C1 segment of cervical spinal cord (tissue), 14 donors: ENCODE measurements at regions not wholly inside any gene's neighbourhood (a gene's known extent, or its start where the extent isn't known, plus 50 kb on each side); places are given as distances from the start of the nearest gene placed in this dataset.
"Not testable (repeated sequence)": the region's sequence is repeated elsewhere in the genome, so short reads cannot be mapped to it uniquely, and the experiment has no call there.

Source experiments
- DNase-seq, 14 donors: peaks; one replicate each; lab custom pipeline; 2025; lab: John Stamatoyannopoulos, UW

DNA sequence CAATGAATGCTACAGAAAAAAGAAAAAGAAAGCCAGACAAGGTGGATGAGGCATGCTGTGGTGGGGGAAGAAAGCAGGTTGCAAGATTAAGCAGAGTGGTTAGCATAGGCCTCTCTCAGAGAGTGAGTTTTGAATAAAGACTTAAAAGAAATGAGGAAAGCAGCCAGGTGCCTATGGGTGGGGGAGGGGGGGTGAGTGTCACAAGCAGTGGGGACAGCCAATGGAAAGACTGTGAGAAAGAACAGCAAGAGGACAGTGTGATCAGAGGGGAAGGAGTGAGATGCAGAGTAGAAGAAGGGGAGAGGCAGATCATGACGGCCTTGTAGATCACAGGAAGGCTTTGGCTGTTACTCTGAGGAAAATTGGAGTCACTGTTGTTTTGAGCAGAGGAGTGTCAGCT, 162.5 kb downstream of the SOX3 start:
- DNase-seq = no peak

DNA sequence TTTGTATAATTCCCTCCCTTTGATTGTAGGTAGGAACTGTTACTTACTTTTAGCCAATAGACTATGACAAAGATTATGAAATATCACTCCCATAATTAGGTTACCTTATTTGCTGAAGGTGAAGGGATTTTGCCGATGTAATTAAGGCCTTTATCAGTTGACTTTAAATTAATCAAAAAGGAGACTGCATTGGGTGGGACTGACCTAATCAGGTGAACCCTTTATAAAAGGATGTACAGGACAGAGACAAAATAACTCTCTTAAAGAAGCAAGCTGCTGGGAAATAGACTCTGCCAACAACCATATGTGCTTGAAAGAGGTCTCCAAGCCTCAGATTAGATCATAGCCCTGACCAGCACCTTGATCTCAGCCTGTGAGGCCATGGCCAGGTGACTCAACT, 167.6 kb downstream of the SOX3 start:
- no peak for DNase-seq

DNA sequence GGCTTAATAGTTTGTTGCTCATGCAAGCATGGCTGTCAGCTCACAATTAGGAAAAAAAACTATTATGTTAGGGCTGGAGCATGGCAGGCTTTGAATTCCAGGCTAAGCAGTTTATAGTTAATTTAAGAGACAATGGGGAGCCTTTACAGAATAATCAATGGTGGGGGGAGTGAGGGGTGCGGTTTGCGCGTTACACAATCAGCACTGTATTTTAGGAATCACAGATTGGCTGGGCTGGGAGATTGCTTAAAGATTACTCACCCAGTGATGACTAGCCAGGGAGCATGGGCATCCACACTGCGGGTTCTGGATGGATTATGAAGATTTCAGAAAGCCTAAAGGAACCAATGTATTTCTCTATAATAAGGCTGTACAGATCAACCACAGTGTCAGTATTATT, 186.6 kb downstream of the SOX3 start:
- DNase-seq = no peak

DNA sequence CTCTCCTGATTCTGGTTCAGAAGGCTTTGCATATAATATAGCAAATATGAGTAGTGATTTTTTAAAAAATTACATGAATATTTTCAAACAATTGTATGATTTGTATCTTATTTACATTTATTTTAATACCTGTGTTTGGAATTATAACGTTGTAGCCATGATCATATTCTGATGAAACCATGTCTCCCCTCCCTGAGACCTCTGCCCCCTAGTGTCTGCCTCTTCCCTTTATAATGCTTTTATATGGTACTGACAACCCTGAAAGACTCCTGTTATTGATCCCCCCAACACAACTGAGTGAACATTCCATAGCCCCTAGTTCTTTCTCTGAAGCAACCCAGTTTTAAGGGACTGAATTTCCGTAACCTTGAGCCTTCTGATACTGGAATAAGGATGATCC, 187.4 kb downstream of the SOX3 start:
- no peak for DNase-seq

DNA sequence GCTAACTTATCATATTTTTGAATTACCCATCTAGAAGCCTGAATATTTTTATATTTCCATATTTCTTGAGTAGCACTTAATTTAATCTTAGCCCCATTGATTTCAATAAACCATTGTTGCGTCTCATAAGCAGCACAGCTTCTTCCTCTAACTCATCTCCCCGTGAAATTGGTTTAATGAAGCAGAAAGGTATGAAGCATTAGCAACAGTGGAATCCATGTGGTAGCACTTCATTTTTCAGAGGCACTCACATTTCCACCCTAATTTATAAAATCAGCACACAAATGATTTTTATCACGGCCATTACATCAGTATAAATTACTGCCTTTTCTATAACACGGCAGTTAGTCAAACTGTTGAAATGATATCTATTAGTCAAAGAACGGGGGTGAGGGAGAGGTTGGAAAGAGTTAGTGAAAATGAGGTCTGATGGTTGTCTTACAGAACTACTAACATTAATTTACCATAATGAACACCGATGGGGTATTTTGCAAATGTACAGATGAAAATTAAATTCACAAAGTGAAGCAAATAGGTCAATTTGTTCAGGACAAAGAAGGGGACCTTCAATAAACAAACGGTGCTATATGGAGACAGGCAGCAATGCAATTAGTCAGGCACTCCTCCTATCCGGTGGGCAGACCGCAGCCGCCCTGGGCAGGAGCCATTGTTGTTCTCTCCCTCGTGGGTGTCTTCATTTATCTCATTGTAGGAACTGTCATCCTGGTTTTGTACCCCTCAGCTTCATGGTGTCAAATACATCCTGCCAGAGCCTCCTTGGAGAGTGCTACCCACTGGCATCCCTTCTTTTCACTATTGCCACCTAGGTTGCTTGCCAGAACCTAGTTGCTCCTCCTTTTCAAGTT, 205.7 kb downstream of the SOX3 start:
- no peak for DNase-seq

DNA sequence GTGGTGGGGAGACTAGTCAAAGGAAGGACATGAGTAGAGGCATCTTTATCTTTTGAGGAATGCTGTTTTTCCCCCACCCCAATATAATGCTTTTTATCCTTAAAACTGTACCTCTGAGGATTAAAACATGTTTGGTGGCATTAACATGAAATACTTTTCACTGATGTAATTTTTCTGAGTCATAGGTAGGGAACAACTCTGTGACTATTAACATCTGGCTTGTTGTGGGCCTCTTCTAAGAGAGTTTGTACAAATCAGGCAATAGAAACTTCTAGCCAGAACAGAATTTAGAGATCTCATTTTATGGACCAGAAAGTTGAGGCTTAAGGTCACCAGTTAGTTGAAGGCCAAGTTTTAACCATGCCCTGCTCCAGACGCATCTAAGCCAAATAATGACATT, 207.6 kb downstream of the SOX3 start:
- DNase-seq = no peak

DNA sequence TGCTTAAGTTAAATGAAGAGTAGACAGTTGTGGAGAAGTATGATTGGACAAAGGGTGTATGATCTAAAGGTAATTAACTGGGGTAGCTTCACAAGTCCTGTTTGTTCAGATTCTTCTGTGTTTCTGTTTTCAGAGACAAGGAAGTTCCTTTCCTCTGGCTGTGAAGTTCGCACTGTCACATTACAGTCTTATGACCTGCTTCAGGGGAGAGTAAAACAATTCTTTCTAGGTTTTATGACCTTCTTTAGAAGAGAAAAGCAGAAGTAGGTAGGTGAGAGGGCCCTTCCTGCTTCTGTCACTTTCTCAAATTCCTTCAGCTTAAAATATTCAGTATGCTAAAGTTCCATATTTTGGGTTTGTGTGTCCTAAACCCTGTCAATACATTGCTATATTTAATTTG, 211.9 kb downstream of the SOX3 start:
- no peak for DNase-seq

DNA sequence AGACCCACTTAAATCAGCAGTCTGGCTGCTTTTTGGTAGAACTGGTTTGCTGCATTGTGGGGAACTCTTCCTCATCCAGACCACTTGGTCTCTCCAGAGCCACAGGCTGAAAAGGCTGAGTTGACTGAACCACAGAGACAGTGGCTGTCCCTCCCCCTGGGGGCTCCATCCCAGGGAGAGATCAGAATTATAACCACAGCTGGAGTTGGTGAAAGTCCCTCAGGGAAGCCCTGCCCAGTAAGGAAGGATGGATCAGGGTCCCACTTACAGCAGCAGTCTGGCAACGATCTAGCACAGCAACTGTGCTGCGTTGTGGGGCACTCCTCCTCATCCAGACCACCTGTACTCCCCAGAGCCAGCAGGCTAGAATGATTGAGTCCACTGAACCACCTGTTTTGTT, 212.7 kb downstream of the SOX3 start:
- DNase-seq = no peak

DNA sequence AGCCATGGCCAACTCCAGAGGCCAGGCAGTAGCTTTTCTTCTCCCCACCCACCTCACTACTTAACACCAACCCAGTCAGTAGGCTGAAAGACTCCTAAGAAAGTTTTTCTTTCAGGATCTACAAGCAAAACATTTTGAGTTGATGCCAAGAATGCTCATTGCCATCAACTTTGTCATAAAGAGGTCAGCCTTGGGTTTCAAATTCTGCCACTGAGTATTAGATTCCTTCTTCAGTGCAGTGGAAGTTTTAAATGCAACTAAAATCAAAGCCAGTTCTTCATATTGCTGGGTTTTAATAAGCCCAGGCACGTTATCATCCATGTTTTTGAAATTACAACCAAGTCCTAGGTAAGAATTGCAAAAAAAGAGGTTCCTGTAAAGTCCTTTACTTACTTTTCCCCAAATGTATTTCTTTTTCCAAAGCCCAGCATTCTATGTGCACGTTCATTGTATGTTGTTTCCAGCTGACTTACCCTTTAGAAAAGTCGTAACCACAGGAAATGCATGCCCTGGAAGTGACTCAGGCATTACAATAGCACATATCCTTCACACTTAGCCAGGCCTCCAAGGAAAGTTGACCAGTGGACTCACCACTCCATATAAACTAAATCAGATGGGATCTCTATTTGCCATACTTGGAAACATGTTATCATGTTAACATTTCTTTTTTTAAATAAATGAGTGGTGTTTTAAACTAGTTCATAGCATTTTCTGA, 229.9 kb downstream of the SOX3 start:
- DNase-seq = no peak

DNA sequence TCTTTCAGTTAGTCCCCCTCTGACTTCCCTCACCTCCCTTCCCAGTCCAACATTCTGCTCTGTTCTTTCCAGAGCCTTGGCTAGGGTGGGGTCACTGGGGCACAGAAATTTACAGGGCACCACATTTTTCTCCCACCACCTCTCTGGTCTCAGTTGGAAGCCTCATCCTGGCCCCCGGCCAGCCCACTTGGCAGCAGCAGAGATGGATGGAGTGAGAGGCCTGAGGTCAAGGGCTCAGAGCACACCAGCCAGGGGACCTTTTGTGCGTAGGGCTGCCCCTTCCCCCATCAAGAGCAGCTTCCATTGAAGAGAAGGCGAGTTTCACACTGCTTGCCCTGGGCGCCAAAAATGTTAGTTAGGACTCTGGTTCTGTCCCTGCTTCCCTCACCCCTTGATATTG, 230.9 kb downstream of the SOX3 start:
- no peak for DNase-seq

DNA sequence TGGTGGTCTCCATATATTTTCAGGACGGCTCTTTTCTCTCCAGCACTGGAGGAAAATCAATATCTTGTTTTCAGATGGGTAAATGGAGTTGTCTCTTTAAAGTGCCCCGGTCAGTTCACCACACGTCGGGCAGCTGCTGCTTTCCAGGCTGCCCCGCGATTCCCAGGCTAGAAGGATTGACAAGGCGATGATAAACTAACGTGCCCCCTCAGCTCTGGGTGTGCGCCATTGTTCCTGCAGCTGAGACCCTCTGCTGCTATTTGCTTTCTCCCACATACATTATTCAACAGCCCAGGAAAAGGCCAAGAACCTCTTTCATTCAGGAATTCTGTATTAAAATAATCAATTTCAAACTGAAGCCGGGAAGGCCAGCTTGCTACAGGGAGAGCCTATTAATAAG, 254.5 kb downstream of the SOX3 start:
- no peak for DNase-seq

DNA sequence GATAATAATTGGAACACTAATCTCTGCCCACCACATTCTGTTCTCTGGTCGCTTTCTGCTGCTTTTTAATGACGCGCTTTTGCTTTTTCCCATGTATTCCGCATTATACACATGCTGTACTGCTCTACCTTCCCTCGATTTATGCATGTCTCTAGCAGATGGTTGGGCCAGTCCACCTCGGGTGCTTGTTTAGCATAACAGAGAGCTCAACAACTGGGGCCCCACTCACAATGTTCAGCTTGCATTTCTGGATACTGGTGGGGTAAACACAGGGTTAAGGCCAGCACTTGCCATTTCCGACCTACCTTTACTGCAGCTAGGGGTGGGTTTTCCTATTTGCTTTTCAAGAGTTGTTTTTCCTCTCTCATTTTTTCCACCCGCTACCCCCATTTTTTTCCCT, 255.8 kb downstream of the SOX3 start:
- DNase-seq = no peak

DNA sequence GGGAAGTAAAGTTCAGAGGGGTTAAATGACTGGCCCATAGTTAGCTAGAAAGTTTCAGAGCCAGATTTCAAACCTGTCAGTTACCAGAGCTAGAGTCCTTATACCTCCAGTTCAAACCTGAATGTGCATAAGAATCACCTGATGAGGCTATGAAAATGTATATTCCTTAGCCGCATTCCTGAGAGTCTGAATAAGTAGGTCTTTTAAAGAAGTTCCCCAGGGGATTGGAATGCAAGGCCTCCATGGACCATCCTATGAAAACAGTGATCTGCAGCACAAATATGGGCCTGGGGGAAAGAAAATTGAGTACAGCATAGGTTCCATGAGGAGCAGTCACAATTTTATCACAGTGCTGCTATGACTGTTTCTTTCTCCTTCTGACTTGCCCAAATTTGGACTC, 263.9 kb upstream of the CXorf66 start:
- no peak for DNase-seq

DNA sequence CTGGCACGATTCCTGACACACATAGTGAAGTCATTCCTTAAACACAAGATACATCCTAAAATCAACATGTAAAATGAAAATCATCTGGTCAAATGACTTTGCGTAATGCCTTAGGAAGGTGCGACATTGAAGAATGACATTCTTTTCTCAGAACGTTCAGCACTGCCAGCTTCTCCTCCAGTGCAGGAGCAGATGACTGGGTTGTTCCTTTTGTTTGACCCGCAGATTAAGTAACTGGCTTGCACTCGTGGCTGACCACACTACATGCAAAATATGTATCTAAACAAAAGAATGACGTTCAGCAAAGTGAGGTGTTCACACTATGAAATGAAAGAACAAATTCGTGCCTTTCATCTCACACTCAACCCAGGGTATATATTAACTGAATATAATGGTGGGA, 260.7 kb upstream of the CXorf66 start:
- not testable (repeated sequence) for DNase-seq

DNA sequence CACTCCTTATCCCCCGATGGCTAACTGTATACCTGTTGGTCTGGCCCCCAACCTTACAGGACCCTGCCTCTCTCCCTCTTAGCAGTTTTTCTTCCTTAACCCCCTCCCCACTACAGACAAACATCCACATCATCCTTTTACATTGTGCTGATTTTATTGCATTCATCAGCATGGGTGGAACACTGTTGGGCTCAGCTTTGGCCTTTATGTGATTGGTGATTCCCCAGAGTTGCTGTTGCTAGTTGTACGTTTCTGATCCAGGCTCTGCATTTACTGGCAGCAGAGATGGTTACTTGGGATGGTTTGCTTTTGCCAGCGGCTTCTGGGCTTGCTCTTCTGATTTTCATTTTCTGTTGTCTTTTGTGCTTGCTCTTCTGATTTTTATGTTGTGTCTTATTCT, 250.6 kb upstream of the CXorf66 start:
- not testable (repeated sequence) for DNase-seq

DNA sequence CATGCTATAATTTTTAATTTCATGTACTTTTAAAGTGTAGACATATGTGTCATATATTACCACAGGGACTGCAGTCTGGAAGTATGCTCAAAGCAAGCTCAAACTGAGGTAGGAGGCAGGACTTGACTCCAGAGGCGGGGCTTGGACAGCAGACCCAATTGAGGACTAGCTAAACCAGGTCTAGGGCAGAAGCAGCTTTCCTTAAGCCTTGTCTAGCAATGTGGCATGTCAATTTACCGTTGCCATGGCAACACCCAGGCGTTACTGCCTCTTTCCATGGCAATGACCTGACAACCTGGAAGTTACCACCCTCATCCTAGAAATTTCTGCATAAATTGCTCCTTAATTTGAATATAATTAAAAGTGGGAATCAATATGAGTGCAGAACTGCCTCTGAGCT, 249.2 kb upstream of the CXorf66 start:
- DNase-seq = not testable (repeated sequence)

DNA sequence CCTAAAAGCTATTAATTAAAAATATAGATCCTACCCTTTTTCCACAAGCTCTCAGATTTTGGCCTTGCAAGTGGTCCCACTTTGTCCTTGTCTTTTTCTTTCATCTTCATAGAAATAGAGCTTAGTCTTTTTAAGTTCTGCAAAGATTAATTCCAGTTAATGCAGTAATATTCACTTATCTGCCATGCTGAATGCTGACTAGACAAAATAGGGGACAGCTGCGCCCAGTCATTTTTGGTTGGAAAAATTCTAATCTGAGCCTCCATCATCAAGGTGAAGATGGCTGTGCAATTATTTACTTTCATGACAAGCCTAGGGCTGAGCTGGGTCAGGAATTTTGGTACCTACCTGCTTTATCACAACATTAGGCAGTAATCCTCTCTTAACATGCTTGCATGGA, 241.3 kb upstream of the CXorf66 start:
- DNase-seq = no peak

DNA sequence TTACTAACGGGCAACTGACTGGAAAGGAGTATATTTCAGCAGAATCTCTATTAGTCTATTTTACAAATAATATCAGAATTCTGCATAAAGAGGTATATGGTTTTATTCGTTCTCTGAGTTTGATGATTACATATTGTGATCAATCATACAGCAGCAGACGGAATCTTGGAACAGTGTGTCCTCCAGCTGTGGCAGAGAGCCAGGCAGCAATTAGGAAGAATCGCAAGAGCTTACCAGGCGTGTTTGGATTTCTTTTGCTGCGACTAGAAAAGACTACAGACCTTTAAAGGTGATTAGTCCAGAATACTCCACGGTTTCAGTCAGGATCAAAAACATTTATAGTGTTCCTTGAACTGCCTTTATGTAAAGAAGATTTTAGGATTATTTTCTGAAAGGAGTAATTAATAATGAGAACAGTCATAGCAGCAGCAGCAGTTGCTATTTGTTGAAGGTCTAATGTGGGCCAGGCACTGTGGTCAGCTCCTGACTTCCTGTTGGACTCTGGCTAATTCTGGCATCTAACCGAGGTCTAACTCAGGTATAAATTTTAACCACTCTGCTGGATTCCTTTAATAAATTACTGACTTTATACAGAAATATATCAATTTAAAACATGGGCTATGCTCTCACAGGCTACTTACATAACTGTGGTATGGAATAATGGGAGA, 225.3 kb upstream of the CXorf66 start:
- no peak for DNase-seq

DNA sequence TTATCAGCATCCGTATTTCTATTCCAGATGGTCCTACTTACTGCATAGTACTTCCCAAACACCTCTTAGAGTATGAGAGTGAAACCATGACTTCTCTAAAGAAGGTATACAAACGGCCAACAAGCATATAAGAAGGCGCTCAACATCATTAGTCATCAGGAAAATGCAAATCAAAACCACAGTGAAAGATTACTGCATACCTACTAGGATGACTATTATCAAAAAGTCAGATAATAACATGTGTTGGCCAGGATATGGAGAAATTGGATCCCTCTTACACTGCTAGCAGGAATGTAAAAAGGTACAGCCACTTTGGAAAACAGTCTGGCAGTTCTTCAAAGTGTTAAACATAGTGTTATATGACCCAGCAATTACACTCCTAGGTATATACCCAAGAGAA, 215.3 kb upstream of the CXorf66 start:
- no peak for DNase-seq

DNA sequence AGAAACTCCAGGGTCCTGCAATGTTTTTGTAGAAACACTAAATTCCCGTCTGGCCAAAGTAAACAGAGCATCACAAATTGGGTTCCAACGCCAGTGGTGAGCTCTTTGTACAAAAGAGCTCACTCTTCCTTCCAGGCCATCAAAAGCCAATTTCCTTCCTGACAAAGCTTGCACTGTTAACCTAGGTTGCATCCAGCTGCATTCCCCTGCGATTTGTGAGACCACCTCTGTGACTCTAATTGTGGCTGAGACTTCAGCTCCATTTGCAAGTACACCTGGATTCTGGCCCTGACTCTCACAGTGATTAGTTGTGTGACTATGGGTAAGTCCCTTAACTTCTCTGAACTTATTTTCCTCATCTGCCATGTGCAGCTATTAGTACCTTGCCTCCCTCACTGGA, 212.5 kb upstream of the CXorf66 start:
- no peak for DNase-seq

DNA sequence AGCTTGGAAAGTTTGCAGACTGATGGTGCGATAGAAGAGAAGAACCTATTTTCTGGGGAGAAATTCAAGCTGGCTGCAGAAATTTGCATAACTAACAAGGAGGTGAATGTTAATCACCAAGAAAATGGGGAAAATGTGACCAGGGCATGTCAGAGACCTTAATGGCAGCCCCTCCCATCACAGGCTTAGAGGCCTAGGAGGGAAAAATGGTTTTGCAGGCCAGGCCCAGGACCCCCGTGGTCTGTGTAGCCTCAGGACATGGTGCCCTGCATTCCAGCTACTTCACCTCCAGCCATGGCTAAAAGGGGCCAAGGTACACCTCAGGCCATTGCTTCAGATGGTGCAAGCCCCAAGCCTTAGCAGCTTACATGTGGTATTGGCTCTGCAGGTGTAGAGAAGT, 207.1 kb upstream of the CXorf66 start:
- DNase-seq = no peak

DNA sequence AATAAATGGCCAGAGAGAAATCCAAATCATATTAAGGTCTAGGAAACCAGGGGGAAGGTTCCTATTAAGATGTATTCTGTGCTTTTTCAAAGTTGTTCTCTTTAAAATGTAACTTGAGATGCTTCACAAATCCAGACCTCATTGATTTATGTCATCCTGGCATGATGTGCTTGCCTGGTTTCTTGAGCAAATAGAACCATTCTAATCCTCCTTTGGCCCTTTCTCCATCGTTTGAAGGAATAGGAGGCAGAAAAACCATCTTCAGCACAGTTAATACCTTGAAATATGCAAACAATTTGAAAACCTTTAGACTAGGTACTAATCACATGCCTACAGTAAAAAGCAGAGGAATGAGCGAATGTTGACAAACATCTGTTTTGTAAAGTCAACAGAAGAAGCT, 202.2 kb upstream of the CXorf66 start:
- no peak for DNase-seq

DNA sequence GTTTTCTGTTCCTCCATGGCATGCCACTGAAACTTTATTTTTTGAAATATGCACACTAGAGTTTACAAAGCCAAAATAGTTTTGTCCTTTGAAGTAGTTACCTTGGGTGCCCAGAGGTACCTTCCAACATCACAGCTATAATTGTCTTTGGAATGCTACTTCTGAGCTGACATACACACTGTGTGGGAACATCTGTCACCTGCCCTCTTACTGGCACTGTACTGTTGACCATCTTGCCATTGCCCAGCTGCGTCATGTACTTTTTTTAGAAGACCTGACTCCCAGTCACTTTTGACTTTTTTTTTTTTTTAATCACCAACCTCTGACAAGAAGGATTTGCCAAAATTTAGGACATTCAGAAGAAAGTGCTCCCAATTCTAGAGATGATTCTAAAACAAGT, 200.5 kb upstream of the CXorf66 start:
- DNase-seq = no peak
